Heart right ventricle (tissue), 16 donors: ENCODE measurements at regions not wholly inside any gene's neighbourhood (a gene's known extent, or its start where the extent isn't known, plus 50 kb on each side); places are given as distances from the start of the nearest gene placed in this dataset.

Experiments used
- ATAC-seq, 8 donors: fragments of 200-7000 bp; cut with Tn5 transposase; one replicate each; pipeline ENCODE4 v1.9.1; 2020; ENCODE audit warnings: mild to moderate bottlenecking in 8 of 8, moderate library complexity in 8 of 8, moderate number of reproducible peaks in 1 of 8
- DNase-seq, 2 donors: peaks; one replicate each; pipeline ENCODE4 v3.0.0-alpha.2; 2020
- H3K27ac ChIP-seq, 10 donors: fragments of 200-600 bp; sonication (generic) in 2 of 10; one replicate each; pipeline versions ENCODE4 v1.5.0 to v1.8.0; 2020 to 2022; ENCODE audit warnings: mild to moderate bottlenecking in 3 of 10
- H3K27me3 ChIP-seq, 7 donors: fragments of 200-600 bp; one replicate each; pipeline ENCODE4 v1.8.0; 2021 to 2022; ENCODE audit warnings: mild to moderate bottlenecking in 2 of 7
- H3K36me3 ChIP-seq, 9 donors: fragments of 200-600 bp; sonication (generic) in 1 of 9; one replicate each; pipeline versions ENCODE4 v1.5.0 to v1.8.0; 2020 to 2022; ENCODE audit warnings: mild to moderate bottlenecking in 2 of 9
- H3K4me1 ChIP-seq, 9 donors: fragments of 200-600 bp; sonication (generic) in 1 of 9; one replicate each; pipeline versions ENCODE4 v1.5.0 to v1.8.0; 2020 to 2022; ENCODE audit warnings: mild to moderate bottlenecking in 4 of 9
- H3K4me3 ChIP-seq, 10 donors: fragments of 200-600 bp; sonication (generic) in 2 of 10; one replicate each; pipeline versions ENCODE4 v1.5.0 to v1.8.0; 2020 to 2022; ENCODE audit warnings: mild to moderate bottlenecking in 7 of 10, moderate library complexity in 2 of 10
- H3K9me3 ChIP-seq, 11 donors: fragments of 200-600 bp in 10 of 11; sonication (generic) in 2 of 11; one replicate each; pipeline versions ENCODE4 v1.5.0 to v1.8.0; 2013 to 2022; ENCODE audit warnings: mild to moderate bottlenecking in 2 of 11, control low read depth in 1 of 11, moderate library complexity in 1 of 11
- CTCF ChIP-seq, 9 donors: fragments of 200-600 bp; sonication (generic) in 2 of 9; IDR thresholded peaks; one replicate each; pipeline versions ENCODE4 v1.5.0 to v1.8.0; 2021 to 2022; ENCODE audit warnings: antibody characterized with exemption in 9 of 9, mild to moderate bottlenecking in 5 of 9, moderate library complexity in 1 of 9
- WGBS, 2 donors: extraction: QIAGEN DNeasy Blood & Tissue Kit; methylation state at CpG; one replicate each; pipeline ENCODE4 v1.1.7; 2013; ENCODE audit warnings: inconsistent platforms in 1 of 2; 5-methylcytosine and 5-hydroxymethylcytosine counted together
- intact Hi-C, 10 donors: fragments of 100-400 bp; cut with DNase I; formaldehyde crosslinking; loops; one replicate each; pipeline versions ENCODE4 v1.11.1 to v1.14.2; 2022
- donor health status: Arrhythmogenic right ventricular cardiomyopathy.
- donor health status: ischemic (EF 13 %, LVEDD 7.1; RV severe dilation, severe dysfunction).
- donor health status: healthy with polysubstance abuse.
- donor health status: DM: no; HTN: yes; CAD: no.
- donor health status: DM: no; HTN: no; CAD: no.
- donor health status: ischemic (EF 25% LVEDD 6.9; RV normal size, moderate dysfunction).
- donor health status: ischemic (EF 25% LVEDD 5.7; RV mildly dilated, moderate dysfunction).
- donor health status: healthy.
- donor health status: DM: yes; HTN: yes; CAD: no.
- donor health status: Ischemic cardiomyopathy.
- donor health status: ischemic (EF 35%, LVEDD 5.7; RV mildly dilated, moderate dysfunction).
- donor health status: nonischemic (EF 11% LVEDD 7.7; RV severe dilation, severe dysfunction).
- donor health status: DM: yes; HTN: yes; CAD: no.
- donor health status: PGD.
- donor health status: ischemic (EF 29% LVEDD 5.4; RV normal size, mild dysfunction).
- donor health status: nonischemic (EF 23%, LVEDD 6.1; RV moderate dilation, normal function).

DNA sequence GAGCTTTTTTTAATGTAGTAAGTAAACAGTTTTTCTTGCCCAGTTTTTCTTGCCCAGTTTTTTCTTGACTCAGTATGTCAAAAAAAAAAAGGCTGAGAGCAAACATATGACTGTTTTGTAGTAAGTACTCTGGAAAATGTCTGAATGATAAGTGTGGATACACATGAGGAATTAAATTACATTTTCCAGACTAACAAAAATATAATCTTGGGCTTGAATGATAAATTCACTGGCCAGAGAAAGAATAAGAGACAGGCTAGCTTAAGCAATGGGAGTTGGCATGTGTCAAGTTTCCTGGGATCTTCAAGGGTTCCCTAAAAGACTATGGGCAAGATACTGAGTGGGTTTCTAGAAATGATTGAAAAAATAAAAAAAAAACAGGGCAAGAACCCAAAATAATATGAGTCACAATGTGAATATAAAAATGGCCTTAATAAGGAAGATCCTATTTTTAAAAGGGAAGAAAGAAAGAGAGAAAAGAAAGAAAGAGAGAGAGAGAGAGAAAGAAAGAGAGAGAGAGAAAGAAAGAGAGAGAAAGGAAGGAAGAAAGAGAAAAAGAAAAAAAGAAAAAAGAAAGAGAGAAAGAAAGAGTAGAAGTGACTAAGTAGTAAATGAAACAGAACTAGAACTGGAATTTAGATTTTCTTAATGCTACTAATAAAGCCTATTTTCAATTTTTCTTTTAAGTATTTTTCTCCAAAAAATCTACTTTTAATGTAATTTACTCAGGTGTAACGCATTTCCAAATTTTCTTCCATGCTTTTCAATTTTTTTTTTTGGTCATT lies 60.2 kb downstream of the TFPI2 start:
- H3K27ac ChIP-seq: no peak overlapping the region
- TF ChIP-seq CTCF (IDR thresholded peaks at IDR 0.05): no peak

GRCh38 chr7:93828260-93828659 lies 62.3 kb downstream of the TFPI2 start:
- no peak overlapping the region for H3K4me3 ChIP-seq
- no peaks in the 10 kb centered on the region for H3K9me3 ChIP-seq
- TF ChIP-seq CTCF (IDR thresholded peaks at IDR 0.05): no peak
- no peaks in the 10 kb centered on the region for H3K27me3 ChIP-seq
- intact Hi-C loops: no loop called here
- no peaks in the 10 kb centered on the region for H3K4me1 ChIP-seq
- no peaks in the 10 kb centered on the region for H3K36me3 ChIP-seq
- WGBS, 2 donors: 88 to 94% methylated on average over 5 of the region's 5 CpGs
- no peak overlapping the region for H3K27ac ChIP-seq
- no peak for ATAC-seq
- no peak for DNase-seq

More for the DNA sequence above, 60.2 kb downstream of the TFPI2 start:
- DNase-seq (no peak), ATAC-seq (no peak)
- Histone ChIP-seq H3K4me1 (no peaks in the 10 kb centered on the region), H3K27me3 (no peaks in the 10 kb centered on the region), H3K36me3 (no peaks in the 10 kb centered on the region), H3K9me3 (no peaks in the 10 kb centered on the region), H3K4me3 (no peak overlapping the region)
- WGBS, 2 donors: 97 to 98% methylated on average over 1 of the region's 1 CpG
- intact Hi-C loops: no loop called here

GRCh38 chr7:93823621-93824020 lies 66.9 kb downstream of the TFPI2 start:
- intact Hi-C loops: no loop called here
- H3K4me3 ChIP-seq: no peak overlapping the region
- H3K9me3 ChIP-seq: no peaks in the 10 kb centered on the region
- no peak overlapping the region for H3K27ac ChIP-seq
- H3K36me3 ChIP-seq: no peaks in the 10 kb centered on the region
- no peaks in the 10 kb centered on the region for H3K4me1 ChIP-seq
- no peak for ATAC-seq
- WGBS, 2 donors: 91 to 92% methylated on average over 1 of the region's 1 CpG
- no peaks in the 10 kb centered on the region for H3K27me3 ChIP-seq
- DNase-seq: no peak
- no peak for TF ChIP-seq CTCF (IDR thresholded peaks at IDR 0.05)

- Histone ChIP-seq H3K36me3 (no peaks in the 10 kb centered on the region), H3K9me3 (no peaks in the 10 kb centered on the region), H3K4me3 (no peak overlapping the region), H3K27me3 (no peaks in the 10 kb centered on the region), H3K4me1 (no peaks in the 10 kb centered on the region), H3K27ac (no peak overlapping the region)
- 48 to 64% methylated on average over 1 of the region's 1 CpG for WGBS, 2 donors
- TF ChIP-seq CTCF (IDR thresholded peaks at IDR 0.05): no peak
- DNase-seq: no peak
- ATAC-seq: no peak
- intact Hi-C loops: no loop called here
Measured at GRCh38 chr7:93821463-93821862, 69.1 kb downstream of the TFPI2 start.
